Transverse colon (tissue), 4 donors: ENCODE measurements at regions not wholly inside any gene's neighbourhood (a gene's known extent, or its start where the extent isn't known, plus 50 kb on each side); places are given as distances from the start of the nearest gene placed in this dataset.

Experiments
- EP300 ChIP-seq: sonication (generic); formaldehyde crosslinking; IDR thresholded peaks from one replicate; pipeline ENCODE4 v1.6.1; 2017; ENCODE audit warnings: antibody characterized with exemption, low read depth
- POLR2A ChIP-seq: fragments of 450-650 bp; IDR thresholded peaks from one replicate; pipeline ENCODE4 v1.6.1; 2016; ENCODE audit warnings: antibody characterized with exemption, mild to moderate bottlenecking, moderate library complexity
- POLR2AphosphoS5 ChIP-seq, 3 donors: sonication (generic); formaldehyde crosslinking; IDR thresholded peaks; one replicate each; pipeline ENCODE4 v1.6.1; 2016; ENCODE audit warnings: antibody characterized with exemption in 3 of 3
- TF ChIP-seq, protein P1 (sequence below), 5 experiments: fragments of 200-600 bp in 3 of 5; fragments of 450-650 bp in 2 of 5; sonication (generic) in 3 of 5; IDR thresholded peaks; 1 replicate in 2 of 5; 2 replicates in 3 of 5; pipeline ENCODE4 v1.5.1; 2016 to 2017; ENCODE audit warnings: antibody characterized with exemption in 5 of 5, inconsistent platforms in 3 of 5, mild to moderate bottlenecking in 2 of 5, moderate library complexity in 1 of 5

DNA sequence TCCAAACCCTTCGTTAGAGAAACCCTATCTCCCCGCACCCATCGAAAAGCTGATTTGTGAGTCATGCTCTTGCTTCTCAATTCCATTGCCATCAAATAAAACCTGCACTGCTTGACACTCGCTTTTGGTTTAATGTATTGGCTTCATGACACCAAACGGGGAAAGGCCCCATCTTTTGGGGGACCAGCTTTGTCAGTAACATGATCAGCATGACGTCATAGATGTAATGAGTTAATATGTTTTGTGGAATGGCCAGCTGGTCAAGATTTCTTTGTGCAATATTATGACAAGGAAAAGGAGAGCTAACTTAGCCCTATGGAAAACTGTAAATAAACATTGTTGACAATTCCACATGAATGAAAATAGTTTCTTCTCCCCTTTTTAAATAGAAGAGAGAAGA lies 1260.5 kb upstream of the CELF2 start:
- TF ChIP-seq POLR2A: no peak
- TF ChIP-seq EP300: no peak
- TF ChIP-seq, protein P1, sequence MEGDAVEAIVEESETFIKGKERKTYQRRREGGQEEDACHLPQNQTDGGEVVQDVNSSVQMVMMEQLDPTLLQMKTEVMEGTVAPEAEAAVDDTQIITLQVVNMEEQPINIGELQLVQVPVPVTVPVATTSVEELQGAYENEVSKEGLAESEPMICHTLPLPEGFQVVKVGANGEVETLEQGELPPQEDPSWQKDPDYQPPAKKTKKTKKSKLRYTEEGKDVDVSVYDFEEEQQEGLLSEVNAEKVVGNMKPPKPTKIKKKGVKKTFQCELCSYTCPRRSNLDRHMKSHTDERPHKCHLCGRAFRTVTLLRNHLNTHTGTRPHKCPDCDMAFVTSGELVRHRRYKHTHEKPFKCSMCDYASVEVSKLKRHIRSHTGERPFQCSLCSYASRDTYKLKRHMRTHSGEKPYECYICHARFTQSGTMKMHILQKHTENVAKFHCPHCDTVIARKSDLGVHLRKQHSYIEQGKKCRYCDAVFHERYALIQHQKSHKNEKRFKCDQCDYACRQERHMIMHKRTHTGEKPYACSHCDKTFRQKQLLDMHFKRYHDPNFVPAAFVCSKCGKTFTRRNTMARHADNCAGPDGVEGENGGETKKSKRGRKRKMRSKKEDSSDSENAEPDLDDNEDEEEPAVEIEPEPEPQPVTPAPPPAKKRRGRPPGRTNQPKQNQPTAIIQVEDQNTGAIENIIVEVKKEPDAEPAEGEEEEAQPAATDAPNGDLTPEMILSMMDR (IDR thresholded peaks at IDR 0.05): no peak
- no peak for TF ChIP-seq POLR2AphosphoS5 (IDR thresholded peaks at IDR 0.05)
